GM12872 (cell line): ENCODE measurements at regions not wholly inside any gene's neighbourhood (a gene's known extent, or its start where the extent isn't known, plus 50 kb on each side); places are given as distances from the start of the nearest gene placed in this dataset.

Source experiments
- CTCF ChIP-seq: IDR thresholded peaks from 3 replicates; pipeline ENCODE4 v1.5.1; 2011; ENCODE audit warnings: low read depth, mild to moderate bottlenecking, low read length, moderate library complexity; ENCODE audit not compliant: insufficient read depth

- TF ChIP-seq CTCF = no peak
Measured at GRCh38 chr7:142595816-142596516, 153.3 kb upstream of the PRSS1 start.

DNA sequence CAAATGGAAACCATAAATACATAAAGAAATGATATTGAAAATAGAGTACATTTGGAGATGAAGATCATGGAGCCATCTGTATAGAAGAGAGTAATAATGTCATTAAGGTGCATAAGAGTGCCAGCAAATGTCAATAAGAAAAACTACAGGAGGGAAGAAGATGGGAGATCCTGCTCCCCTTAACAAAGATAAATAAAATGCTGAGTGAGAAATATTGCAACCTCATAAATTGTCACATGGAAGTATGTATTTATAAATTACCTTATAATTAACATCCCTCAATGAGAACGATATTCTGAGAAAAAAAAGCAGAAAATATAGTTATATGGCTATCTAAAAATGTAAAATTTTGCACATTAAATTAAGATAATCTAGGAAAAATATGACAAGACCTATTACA lies 155.2 kb upstream of the PRSS1 start:
- TF ChIP-seq CTCF = no peak

GRCh38 chr7:142593106-142593505 lies 156.2 kb upstream of the PRSS1 start:
- TF ChIP-seq CTCF = no peak

- TF ChIP-seq CTCF = no peak
Measured at GRCh38 chr7:142592664-142593063, 156.6 kb upstream of the PRSS1 start.

DNA sequence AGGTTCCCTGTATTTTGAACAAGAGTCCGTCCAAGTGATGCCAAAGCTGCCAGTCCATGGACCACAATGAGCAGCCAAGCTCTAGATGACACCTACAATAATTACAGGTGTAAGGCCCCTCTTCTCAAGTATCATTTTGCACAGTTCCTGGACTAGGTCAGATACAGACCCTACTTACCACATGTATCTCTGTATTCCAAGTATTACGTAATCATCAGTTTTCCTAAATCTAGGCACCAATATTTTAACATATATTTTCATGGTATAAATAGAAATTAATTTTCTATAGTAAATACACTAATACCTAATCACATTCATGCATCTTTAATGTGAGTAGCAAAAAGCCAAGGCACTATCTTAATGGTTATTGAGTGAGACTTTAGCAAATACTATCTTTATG lies 157.0 kb upstream of the PRSS1 start:
- no peak for TF ChIP-seq CTCF

DNA sequence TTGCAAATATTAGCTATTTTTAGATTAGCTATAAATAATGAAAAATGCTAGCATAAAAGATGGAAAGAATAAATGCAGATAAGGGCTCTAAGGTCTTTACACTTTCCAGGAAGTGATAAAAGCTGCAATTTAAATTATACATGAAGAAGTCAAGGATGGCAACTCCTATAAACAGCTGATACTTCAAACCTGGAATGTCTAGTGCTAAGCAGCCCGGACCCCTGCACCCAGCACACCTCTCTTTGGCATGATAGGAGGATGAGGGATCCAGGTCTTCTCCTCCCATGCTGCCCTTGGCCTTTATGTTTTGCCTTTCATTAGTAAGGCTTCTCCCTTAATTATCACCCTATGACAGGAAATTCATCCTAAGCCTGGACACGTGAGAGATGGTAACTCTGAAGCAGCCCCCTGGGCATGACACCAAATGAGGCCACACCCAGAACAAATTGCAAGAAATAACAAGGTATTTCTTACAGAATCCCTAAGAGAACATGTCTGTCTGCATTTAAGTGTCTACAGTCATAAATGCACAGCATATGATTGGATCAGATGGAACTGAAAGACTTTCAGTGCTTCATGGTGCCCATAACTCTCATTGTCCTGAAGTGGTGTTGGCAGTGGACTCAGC lies 158.3 kb upstream of the PRSS1 start:
- no peak for TF ChIP-seq CTCF

GRCh38 chr7:142590077-142590476 lies 159.2 kb upstream of the PRSS1 start:
- no peak for TF ChIP-seq CTCF
